GM18526 (cell line): ENCODE measurements at regions not wholly inside any gene's neighbourhood (a gene's known extent, or its start where the extent isn't known, plus 50 kb on each side); places are given as distances from the start of the nearest gene placed in this dataset.

ENCODE experiments used
- POLR2A ChIP-seq: IDR thresholded peaks from 3 replicates; pipeline ENCODE4 v1.6.1; 2011; ENCODE audit not compliant: insufficient read length; ENCODE audit errors: extremely low read depth

- TF ChIP-seq POLR2A = no peak
Measured at GRCh38 chr2:181114021-181114420, 133.6 kb downstream of the UBE2E3 start.

DNA sequence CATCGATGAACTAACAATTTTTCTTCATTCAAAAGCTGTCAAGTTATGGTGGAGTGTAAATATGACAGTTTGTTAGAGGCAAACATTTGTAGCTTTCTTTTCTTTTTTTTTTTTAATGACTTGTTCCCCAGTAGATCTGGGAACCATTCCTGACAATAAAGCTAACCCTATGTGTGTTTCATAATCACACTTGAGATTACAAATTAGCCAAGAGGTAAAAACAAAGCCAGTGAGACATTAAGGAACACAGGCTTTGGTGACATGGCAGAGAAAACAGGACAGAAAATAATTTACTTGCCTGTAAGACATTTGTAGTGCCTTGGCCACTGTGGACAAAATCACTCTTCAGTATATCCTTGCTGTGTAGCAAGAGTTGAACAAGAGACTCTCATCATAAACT, 135.9 kb downstream of the UBE2E3 start:
- no peak for TF ChIP-seq POLR2A

DNA sequence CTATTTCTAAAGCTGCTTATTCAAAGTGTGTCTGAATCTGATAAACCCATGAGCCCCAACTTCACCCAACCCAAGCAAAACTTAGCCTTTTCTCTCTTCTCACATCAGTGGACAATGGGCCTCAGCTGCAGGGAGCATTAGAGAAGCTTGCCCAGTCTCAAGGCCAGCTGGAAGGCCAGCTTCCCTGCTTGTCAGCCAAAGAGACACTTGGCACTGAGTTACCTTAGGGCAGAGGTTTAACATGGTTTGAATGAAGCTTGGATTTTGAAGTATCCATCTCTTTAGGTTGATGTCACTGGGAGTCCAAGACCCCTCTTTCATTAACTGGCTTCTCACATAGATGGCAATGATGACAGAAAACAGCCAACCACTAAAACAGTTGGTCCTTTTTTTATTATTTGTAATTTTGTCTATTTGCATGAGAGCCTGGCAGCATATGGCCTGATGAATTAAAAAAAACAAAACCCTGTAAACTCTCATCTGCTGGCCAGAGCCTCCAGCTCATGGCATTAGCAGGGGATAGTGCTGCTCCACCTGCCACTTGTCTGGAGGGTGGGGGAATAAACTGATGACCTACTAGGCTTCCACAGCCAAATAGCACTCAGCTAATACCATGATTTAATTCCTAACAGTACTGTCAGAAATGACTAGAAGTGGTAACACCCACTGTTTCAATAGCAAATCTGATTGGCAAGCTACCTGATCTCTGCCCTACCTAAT, 137.0 kb downstream of the UBE2E3 start:
- TF ChIP-seq POLR2A = no peak

GRCh38 chr2:181120625-181121024, 140.2 kb downstream of the UBE2E3 start:
- no peak for TF ChIP-seq POLR2A

DNA sequence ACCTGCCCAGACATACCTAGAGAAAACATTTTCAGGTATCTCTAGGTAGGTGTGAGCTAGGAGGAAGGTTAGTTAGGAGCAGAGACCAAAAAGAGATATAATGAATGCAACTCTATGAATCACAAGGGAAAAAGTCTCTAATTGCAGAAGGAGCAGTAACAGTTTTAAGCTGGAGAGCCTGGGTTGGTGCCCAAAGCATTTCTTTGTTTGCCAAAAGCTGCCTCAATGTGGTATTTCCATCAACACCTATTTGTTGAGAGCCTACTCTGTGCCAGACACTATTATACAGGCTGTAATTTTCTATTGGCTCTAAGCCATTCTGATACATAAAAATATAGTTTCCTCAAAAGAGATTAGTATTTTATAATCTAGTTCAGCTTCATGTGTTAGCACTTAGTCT, 141.6 kb downstream of the UBE2E3 start:
- no peak for TF ChIP-seq POLR2A

- TF ChIP-seq POLR2A = no peak
Measured at GRCh38 chr2:181122601-181123000, 142.2 kb downstream of the UBE2E3 start.

DNA sequence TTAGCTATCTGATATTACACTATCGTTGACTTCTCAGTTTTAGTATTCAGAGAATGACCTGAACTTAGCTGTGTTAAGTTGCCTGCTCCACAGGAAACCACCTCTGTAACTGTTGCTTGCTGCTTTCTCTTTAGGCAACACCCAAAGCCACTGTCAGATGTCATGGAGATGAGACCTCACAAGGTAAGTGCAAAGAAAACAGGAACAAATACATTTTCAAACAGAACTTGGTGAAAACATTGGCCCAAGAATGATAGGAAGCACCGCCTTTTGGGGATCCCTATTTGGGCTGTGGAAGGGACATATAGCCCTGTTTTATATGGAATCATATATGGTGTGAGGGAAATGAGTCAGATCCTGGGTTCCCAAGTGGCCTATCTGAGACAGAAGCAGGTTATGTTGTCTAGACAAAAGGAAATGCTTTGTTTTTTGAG, 143.4 kb downstream of the UBE2E3 start:
- TF ChIP-seq POLR2A = no peak

- no peak for TF ChIP-seq POLR2A
Measured at GRCh38 chr2:181124497-181124896, 144.1 kb downstream of the UBE2E3 start.

- no peak for TF ChIP-seq POLR2A
Measured at GRCh38 chr2:181125359-181125758, 145.0 kb downstream of the UBE2E3 start.

DNA sequence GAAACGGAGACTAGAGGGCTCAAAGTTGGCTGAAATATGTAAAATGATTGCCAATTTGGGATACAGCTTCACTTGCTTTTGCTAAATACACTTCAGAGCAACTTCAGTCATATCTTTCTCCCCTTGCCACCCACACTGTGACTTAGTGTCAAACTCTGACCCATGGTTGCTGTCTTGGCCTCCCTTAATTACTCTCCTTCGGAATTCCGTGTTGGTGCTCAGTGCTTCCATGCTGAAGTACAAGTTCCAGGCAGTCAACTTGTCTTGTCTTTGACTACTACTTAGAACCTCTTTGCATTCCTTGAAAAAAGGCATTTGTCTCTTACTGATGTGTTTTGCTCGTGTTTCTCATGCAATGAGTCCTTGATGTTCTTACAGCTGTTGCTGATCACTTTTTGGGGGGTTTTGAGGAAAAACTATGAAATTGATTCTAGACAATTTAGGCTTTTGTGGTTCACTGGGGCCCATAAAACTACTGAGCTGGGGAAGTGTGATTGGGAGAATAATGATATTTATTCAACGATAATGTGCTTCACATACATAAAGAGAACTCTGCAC, 146.0 kb downstream of the UBE2E3 start:
- TF ChIP-seq POLR2A = no peak

GRCh38 chr2:181128199-181128598, 147.8 kb downstream of the UBE2E3 start:
- TF ChIP-seq POLR2A = no peak

DNA sequence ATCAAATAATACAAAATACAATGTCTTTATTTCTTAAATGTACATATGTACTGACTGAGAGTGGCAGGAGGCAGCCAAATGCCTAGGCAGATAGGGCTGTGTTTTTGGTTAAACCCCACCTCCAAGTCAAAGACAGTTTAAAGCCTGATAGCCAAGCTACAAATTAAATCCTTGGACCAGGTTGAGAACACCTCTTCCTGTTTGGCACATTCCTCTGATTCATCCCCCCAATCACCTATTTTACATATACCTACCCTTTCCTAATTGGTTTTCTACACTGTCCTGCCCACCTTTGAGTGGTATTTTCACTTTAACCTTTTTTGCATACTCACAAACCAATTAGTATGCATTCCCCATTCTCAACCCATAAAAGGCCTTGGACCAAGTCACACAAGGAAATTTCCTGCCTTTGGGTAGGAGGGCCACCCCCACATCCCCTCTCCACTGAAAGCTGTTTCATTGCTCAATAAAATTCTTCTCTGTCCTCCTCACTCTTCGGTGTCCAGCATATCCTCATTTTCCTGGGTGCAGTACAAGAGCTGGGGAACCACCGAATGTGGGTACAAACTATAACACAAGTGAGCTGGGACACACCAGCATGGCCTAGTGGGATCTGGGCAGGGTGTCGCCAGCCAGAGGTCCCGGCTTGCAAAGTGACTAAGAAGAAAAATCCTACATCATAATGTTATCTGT, 149.1 kb downstream of the UBE2E3 start:
- TF ChIP-seq POLR2A = no peak

DNA sequence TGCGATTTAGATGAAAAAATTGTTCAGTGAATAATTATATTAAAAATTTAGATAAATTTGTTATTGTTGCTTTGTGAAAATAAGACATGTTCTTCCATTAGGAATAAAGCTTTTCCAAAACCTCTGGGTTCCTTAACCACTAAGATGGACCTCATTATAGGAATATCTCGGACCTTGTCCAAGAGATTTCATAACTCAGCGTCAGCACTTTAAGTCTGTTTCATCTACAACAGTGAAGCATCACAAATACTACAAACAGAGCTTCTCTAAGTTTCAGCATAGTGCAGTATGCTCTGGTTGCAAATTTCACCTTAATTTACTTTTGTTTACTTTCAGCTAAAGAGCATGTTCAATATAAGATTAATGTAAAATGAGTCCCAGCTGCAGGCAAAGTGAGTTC, 150.3 kb downstream of the UBE2E3 start:
- TF ChIP-seq POLR2A = no peak

DNA sequence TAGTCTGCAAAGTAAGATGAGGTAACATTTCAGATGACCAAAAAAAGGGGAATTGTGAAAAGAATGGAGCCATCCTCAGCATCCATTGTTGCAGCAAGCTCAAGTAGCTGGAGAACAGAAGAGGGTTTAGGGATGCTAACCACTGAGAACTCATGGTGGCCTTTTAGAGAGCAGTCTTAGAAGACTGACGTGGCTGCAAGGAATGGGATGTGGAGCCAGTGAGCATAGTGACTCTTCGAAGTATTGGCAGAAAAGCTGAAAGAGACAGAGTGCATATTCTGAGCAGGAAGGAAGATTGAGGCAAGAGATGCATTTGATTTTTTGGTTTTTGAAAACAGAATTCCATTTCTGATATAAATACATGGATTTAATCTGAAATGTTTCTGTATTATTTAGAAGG, 151.2 kb downstream of the UBE2E3 start:
- TF ChIP-seq POLR2A = no peak

GRCh38 chr2:181138816-181139215, 158.4 kb downstream of the UBE2E3 start:
- no peak for TF ChIP-seq POLR2A

DNA sequence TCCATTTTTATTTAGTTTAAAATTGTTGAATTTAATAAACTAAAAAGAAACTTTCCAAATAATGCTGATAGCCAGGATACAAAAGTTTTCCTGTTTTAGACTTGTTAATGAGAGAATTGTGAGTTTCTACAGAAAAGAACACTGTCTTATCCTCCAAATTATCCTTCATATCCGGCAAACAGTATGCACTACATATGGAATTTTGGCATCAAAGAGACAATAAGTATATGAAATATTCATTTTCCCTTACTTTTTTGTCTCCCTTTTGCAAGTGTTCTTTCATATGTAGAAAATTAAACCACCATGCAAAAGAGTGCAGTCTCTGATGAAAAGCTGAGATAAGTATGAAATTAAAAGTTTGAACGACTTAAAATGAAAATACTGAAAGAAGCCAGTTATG, 159.4 kb downstream of the UBE2E3 start:
- TF ChIP-seq POLR2A = no peak
